Activated CD8-positive, alpha-beta memory T cell treated with anti-CD3 and anti-CD28 coated beads for 48 hours (primary cell): ENCODE measurements at regions not wholly inside any gene's neighbourhood (a gene's known extent, or its start where the extent isn't known, plus 50 kb on each side); places are given as distances from the start of the nearest gene placed in this dataset.

Source experiments
- DNase-seq, 3 experiments: peaks; one replicate each; pipeline ENCODE4 v3.0.0-alpha.2; 2020; ENCODE audit warnings: low read depth in 2 of 3, low spot score in 2 of 3

GRCh38 chr11:70810133-70810532 lies 411.8 kb downstream of the CTTN start:
- DNase-seq: no peak

GRCh38 chr11:70810681-70811080 lies 412.4 kb downstream of the CTTN start:
- no peak for DNase-seq

DNA sequence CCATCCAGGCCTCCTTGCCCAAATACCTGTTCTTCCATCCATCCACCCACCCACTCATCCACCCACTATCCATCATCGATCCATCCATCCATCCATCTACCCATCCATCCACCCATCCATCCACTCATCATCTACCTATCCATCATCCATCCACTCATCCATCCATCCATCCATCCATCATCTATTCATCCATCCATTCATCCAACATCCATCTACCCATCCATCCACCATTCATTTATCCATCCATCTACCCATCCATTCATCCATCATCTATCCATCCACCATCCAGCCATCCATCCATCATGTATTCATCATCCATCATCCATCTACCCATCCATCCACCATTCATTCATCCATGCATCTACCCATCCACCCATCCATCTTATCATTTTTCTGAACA lies 413.2 kb downstream of the CTTN start:
- DNase-seq: no peak

GRCh38 chr11:70811915-70812314 lies 413.6 kb downstream of the CTTN start:
- DNase-seq: no peak

GRCh38 chr11:70812472-70812871 lies 414.1 kb downstream of the CTTN start:
- no peak for DNase-seq

DNA sequence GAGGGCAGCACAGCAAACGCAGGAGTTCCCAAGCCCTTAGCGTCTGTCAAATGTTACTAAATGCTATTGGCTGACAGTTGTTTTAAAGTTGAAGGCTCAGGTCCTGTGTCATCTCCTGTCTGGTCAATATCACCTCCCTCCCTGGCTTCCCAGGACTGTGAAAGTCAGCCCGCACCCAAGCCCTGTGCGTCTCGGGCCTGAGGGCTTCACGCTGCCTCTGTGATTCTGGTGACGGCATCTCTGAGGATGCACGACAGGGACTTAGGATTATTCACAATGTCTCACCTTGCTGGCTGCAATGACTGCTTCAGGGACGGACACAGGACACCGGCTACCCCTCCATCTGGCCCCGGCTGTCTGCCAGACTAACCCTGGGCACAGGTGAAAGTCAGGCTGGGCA lies 415.3 kb downstream of the CTTN start:
- no peak for DNase-seq

- no peak for DNase-seq
These were observed 417.1 kb downstream of the CTTN start for GRCh38 chr11:70815485-70815832.

- no peak for DNase-seq
These were observed 417.9 kb downstream of the CTTN start for GRCh38 chr11:70816156-70816678.

GRCh38 chr11:70818351-70818750 lies 420.0 kb downstream of the CTTN start:
- DNase-seq: no peak

GRCh38 chr11:70819022-70819421 lies 420.7 kb downstream of the CTTN start:
- no peak for DNase-seq

DNA sequence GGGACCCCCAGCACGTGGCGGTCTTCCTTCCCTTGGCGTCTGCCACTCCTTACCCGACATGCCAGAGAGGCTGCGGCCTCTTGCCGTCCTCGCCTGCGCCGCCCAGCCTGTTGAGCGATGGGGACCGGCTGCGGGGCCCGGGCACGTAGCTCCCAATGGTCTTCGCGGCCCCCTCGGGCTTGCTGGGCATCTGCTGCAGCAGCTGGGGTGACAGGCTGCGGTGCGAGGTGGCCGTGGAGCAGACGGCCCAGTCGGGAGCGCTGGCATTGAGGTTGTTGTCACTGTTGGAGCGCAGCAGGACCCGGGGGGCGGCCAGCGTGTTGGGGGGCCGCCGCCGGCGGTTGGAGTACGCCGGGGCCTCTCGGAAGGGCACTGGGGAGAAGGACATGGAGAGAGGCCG lies 422.0 kb downstream of the CTTN start:
- DNase-seq: no peak

- DNase-seq: no peak
These were observed 422.4 kb downstream of the CTTN start for GRCh38 chr11:70820712-70821111.

GRCh38 chr11:70823771-70824170 lies 425.4 kb downstream of the CTTN start:
- DNase-seq: no peak

DNA sequence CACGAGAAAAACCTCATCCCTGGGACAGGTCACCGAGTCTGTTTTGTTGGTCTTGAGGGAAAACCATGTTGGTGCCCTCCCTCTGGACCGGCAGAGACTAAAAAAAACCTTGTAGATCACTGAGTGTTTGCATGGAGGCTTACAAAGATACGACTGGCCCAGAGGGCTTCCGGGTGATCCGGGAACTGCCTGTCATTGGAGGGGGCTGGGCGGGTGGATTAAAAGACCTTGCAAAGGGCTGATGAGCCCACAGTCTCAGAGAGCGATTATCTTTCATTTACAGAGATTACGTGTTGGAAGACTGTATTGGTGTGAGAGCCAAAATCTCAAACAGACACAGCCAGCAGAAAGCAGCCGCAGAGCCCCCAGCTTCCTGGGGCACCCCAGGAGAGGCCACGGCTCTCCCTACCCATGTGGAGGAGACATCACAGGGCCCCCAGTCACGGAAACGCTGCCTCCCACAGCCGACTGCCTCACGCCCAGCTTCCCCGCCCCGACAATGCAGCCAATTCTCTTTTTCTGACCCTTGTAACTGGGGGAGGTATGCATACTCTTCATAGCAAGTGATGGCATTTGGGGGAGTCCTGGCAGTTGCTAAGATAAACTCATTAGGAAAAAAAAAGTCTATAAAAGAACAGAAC lies 426.4 kb downstream of the CTTN start:
- no peak for DNase-seq

- no peak for DNase-seq
These were observed 426.4 kb downstream of the SHANK2 start for GRCh38 chr11:70825893-70826540.

- DNase-seq: no peak
These were observed 425.6 kb downstream of the SHANK2 start for GRCh38 chr11:70826541-70827335.

DNA sequence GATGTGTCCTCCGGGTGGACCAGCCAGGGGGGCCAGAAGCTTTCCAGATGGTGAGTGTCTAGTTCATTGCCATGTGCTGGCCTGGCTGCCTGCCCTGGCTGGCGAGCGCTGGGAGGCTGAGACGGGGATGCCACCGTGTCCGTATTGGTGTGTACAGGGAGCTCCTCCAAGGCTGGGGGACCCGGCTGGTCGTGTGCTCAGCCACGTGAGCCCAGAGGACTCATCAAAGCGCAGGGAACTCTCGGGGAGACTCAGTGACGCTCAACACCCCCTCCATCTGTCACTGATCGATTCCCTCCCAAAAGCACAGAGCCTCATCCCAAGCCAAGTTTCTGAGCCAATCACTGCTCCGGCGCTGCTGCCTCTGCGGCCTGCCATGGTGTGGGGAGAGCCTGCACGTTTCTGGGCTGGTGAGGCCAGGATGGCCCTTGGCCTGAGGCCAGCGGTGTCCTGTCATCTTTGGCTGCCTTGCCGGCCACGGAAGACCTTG lies 423.7 kb downstream of the SHANK2 start:
- DNase-seq: no peak

GRCh38 chr11:70829134-70829885 lies 423.1 kb downstream of the SHANK2 start:
- DNase-seq: no peak

- DNase-seq: no peak
These were observed 422.5 kb downstream of the SHANK2 start for GRCh38 chr11:70829886-70830272.

- no peak for DNase-seq
These were observed 419.4 kb downstream of the SHANK2 start for GRCh38 chr11:70833011-70833410.

DNA sequence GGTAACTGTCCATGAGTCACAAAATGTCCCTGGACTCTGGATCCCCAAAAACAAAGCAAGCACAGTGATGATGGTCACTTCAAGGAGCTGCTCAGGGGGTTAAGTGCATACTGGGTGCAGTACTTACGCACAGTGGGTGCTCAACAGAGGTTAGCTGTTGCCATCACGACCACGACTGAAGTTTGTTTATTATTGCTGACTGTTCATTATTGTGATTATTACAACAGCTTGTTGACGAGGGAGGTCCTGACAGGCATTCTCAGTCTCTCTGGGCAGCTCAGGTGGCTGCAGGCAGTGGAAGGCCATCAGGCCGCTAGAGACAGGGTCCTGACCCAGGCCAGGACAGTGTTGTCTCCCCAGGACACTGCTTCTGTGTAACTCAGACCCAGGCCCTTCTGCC lies 418.8 kb downstream of the SHANK2 start:
- no peak for DNase-seq
